HG03342 (cell line): ENCODE measurements at regions not wholly inside any gene's neighbourhood (a gene's known extent, or its start where the extent isn't known, plus 50 kb on each side); places are given as distances from the start of the nearest gene placed in this dataset.

ENCODE experiments used
- ATAC-seq: cut with Tn5 transposase; IDR thresholded peaks from one replicate; pipeline ENCODE4 v1.9.1; 2021; ENCODE audit warnings: mild to moderate bottlenecking, moderate library complexity; ENCODE audit not compliant: unreplicated experiment

DNA sequence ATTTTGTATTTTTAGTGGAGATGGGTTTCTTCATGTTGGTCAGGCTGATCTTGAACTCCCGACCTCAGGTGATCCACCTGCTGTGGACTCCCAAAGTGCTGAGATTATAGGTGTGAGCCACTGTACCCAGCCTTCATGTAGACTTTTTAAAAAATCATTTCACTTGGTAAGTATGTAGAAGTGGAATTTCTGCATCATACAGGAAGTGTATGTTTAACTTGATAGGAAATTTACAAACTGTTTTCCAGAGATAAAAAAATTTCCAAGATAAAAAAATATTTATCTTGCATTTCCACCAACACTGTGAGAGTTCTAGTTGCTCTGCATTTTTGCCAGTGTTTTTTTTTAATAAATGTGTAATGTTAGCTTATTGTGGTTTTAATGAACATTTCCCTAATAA, 155.8 kb downstream of the ZNF608 start:
- ATAC-seq = no peak

DNA sequence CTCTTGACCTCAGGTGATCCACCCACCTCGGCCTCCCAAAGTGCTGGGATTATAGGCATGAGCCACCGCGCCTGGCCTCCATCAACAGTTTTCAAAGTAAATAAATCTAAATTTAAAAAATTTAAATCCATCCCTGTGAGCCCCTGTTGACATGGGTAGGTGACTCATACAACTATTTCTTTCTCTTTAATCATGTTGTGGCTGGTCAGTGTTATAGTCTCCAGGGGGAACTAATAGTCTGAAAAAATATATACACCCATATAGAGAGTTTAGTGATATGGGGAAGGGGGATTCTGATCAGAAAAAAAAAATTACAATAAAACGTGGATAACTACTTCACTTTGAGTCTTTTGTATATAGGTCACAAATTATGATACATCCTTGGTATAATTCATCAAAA, 159.2 kb downstream of the ZNF608 start:
- ATAC-seq = no peak

DNA sequence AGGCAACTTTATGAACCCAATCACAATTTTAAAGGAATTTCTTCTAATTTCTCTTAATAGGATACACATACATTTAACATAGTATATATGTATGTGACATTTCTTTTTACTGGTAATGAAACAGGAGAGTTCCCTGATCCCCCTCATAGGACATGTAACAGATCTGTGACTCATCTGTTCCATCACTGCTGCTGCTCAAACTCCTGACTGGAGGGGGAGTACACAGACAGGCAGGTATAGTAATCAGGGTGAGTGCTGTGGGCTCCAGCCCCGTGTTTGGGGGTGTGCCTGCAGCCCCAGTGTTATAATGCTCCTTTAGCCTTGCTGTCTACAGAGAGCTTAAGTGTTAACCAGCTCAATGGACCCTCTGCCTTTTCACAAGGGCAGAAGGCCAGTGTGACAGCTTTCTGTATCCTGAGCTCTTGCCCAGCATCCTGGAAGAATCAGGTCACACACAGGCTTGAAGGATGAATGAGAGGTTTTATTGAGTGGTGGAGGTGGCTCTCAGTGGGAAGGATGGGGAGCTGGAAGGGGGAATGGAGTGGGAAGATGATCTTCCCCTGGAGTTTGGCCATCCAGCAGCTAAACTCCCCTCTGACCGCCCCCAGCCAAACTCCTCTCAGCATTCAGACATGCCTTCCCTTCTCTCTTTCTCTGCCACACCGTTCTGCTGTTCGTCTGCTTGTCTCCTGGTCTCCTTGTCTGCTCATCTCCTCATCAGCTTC, 161.3 kb downstream of the ZNF608 start:
- no peak for ATAC-seq

DNA sequence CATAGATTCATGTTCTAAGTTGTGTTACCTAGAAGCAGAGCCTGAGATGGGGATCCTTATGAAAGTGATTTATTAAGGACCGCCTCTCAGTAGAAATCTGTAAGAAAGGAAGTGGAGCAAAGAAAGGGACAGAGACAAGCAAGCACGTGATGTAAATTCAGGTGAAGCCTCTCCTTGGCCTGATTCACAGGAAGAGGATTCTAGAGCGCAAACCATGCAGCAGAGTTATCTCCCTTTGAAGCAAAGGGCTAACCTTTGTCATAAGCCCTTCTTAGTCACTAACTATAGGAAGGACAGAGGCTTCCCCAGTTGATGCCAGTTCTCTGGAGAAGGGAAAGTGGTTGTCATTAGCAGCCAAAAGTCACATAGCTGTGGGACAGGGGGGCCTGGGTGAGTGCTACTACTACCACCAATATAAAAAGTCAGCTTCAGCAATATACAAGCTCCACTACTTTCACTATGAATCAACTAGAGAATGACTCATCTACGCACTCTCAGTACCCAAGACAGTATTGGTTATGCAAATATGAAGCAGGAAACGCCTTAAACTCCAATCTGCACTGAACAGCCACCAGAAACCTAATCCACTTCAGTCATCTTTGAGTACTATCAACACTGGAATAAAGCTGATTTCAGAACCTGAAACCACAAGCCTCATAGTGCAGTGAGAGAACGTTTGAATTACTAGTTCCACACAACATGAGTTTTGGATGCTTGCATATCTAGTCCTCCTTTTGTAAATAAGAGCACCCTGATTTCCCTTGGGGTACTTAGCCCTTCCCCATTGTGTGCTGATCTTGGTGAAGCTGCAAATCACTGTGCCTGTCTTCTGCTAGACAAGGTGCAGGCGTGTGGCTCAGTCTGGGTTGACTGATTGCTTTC, 162.7 kb downstream of the ZNF608 start:
- peak; percentile 100 for ATAC-seq

DNA sequence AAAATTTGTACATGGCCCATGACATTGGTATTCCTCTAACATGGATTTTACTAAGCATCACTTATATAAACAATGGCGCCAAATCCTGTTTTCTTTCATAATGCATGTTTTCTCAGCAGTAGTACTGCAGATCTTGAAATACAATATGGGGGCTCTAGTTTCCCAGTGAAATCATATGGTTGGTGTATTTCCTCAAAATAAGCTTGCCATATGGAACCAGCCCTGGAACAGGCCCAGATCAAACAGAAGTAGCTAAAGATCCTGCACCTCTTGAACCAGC, 163.9 kb downstream of the ZNF608 start:
- ATAC-seq = no peak

DNA sequence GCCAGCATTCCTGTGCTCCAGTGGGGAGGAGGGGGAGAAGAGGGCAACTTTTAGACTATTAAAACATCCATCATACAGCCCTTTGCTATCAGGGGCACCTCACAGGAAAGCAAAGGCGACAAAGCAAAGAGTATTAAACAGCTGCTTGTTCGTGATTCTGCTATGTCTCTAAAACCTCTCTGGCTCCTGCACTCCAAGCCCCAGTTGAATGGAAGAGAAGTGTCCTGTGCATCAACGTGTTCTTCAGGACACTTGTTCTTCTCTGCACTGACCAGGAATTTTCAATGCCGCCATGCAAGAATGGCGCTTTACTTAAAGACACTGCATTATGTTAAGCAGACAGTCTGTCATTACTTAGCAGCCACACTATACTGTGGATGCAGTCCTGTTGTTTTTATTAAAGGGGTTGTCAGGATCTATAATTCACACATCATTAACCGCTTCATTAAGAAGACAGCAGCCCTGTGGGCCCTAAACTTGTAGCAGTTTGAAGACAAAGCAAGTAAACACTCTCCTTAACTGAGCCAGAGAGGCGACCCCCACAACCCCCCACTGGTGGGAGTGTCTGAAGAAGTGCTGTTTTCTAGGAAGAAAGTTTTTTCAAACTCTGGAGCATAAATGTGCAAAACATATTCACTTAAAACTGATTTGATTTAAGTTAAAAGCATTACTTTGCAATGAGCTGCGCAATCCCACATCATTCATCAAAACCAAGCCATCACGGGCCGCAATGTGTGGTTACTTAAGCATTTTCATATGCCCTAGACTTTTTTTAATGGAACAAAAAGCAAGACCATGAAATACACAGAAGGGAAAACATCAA, 164.5 kb downstream of the ZNF608 start:
- ATAC-seq = no peak

DNA sequence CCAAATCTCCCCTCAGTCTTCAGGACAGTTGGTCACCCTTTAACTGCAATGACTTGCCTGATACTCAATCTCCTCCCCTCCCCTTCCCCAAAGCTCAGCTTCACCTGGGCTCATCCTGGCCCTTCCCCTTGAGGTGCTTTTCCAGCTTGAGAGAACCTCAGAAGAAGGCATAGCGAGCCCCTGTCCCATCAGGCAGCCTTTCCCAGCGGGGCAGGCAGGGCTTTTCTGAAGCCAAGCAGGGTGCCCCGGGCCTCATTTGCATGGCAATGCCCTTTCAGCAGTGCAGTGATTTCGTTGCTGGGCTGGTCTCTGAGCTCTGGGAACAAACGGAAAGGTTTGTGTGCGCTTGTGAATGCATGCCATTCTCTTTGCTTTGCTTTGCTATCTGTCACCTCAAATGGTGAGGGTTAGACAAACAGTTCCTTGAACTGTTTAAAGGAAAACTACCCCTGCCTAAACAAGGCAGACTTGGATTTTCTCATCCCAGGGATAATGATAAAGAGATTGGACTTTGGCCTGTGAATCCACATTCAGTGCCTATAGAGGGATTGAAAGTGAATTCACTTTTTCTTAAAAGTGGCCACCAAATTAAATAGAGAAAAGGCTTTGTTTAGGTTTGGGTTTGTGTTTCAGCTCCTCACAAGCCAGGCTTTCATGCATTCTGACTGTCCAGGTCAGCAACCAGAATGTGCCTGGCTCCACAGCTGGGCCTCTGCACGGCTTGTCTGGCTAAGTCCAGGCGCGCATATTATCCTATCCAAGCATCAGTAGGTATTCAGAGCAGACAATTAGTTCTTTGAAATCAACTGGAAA, 165.3 kb downstream of the ZNF608 start:
- no peak for ATAC-seq

DNA sequence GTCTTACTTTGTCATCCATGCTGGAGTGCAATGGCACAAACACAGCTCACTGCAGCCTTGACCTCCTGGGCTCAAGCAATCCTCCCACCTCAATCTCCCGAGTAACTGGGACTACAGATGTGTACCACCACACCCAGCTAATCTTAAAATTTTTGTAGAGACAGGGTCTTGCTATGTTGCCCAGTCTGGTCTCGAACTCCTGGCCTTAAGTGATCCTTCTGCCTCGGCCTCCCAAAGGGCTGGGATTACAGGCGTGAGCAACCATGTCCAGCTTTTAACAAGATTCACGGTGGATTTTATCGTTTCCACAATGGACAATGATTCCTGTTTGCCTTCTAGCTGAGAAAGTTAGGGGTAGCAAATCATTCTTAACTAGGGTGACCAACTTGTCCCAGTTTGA, 165.9 kb downstream of the ZNF608 start:
- no peak for ATAC-seq

DNA sequence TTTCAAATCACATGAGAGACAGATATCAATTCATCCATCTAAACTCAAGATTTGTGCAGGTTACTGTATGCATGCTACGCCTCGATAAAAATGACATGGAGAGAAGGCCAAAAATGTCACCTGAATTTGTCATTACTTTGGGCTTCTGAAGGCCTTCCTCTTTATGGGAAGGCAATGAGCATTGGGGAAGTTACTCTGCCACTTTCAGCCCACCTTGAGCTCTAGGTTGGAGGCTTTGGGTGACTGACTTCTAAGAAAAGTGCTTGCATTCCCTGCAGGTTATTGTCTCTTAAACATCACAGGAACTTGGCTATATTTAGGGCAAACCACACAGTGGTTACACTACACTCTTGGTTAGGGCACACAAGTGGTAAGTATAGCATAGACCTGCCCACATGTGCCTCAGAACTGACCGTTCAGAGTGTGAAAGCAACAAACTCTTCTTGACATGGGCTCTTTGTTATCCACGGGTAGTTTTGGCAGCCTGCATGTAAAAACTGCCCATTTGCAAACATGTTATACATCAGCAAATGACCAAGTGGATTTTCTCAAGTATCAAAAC, 169.5 kb downstream of the ZNF608 start:
- ATAC-seq = peak; percentile 73

DNA sequence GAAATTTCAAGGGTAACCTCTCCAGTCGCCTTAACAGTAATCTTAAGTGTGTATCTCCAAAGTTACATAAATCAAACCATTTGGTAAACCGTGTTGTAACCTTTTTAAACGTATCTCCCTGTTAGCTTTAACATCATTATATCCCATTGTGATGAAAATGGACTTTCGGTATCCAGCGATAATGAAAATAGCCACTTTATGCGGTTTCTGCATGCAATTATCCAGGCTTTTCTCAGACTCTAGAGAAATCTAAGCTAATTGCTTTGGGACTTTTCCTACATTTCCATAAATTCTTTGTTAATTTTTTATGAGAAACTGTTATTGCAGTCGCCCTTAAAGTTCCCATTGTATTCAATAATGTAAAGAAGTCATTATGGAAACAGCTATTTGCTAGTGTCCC, 170.7 kb downstream of the ZNF608 start:
- no peak for ATAC-seq

DNA sequence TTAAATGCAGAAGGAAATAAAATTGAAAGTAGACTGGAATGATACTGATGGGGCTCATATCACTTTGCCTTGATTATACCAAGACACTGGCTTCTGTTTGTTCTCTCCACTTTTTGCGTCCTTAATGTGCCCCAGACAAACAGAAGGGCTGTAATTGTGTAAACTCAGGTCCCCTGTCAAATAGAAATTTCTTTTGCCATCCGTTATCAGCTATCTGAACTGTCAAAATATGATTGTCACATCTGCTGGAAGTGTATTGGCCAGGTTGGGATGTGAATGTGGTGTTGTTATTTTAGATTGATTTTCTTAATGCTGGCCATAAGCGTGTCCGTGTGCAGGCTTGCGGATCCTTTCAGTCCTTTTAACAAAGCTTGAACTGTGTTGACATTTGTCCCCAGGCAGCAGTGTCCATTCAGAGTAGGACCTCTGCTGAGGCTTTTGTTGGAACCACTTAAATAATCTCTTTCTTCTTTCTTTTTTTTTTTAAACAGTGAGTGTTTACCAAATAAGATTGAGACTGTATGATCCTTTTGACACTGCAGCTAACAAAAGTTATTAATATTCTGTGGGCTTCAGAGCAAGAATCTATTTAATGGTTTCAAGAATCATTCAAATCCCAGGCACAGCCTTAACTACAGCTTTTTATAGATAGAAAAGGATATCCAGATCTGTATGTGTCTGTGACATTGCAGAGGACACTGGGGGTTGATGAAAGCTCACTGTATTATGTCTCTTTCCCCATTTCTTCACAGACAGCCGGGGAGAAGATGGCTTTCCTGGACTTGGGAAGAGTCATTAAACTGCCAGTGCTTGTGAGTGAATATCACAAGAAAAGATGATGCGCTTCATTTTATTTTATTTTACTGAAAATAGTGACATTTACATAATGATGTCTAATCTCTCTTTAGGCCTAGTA, 171.7 kb downstream of the ZNF608 start:
- ATAC-seq = no peak

DNA sequence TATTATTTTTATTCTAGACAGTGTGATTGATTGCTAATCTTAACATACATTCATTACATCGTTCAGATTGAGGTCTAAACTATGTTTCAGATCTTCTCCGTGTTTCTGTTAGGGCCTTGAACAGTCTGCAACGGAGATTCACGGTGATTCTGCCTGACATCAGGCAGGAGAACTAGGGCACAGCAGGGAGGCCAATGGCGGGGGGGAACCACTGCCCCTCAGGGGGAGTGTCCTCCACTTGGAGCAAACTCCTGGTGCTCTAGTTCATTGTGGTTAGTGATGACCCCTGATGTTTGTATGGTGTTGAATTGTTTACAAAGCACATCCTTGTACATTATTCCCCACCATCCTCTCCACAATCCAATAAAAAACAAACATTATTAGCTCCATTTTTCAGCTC, 173.5 kb downstream of the ZNF608 start:
- no peak for ATAC-seq

DNA sequence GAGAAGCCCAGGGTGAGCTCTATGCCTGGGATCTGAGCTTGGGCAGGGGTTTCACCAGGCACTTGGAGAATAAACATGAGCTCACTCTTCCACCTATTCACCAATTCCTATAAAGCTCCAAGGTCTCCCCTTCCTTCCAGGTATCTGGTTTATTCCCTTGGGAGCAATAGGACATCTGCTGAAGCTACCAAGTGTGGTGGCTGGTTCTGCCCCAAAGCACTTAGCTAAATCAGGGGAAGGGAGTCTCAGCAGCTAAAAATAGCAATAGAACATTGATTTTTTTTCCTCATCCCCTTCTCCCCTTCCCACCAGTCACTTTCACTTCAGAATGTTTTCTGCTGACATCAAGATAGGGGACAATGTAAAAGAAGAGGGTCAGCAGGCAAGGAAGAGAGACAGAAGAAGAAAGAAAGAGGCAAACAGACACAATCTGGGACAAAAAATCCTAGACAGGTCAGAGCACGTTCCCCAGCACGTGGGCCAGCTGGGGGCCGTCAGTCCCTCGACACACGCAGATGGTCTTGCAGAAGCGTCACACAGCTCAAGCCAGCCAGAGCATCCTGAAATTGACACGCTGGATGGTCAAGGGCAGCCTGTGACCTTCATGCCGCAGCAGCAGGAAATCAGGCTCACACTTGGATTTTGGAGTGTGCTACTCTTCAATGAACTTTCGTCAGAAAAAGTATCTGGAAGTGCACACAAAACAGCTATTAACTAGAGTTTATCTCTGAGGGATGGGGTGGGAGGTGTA, 176.0 kb downstream of the ZNF608 start:
- no peak for ATAC-seq

DNA sequence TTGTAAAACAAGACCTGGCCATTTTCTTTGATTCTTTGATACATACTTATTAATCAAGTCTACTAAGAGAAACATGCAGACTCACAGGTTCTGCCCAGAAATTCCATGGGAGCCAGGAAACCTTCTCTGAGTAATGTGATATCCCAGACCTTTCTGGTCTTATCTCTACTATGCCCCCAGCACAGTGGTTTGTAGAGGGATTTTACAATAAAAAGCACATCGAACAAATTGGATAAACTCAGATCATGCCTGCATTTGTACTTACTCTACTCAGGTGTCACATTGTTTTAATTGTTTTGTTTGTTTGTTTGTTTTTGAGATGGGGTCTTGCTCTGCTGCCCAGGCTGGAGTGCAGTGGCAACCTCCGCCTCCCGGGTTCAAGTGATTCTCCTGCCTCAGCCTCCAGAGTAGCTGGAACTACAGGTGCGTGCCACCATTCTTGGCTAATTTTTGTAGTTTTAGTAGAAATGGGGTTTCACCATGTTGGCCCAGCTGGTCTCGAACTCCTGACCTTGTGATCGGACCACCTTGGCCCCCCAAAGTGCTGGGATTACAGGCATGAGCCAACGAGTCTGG, 179.5 kb downstream of the ZNF608 start:
- no peak for ATAC-seq

DNA sequence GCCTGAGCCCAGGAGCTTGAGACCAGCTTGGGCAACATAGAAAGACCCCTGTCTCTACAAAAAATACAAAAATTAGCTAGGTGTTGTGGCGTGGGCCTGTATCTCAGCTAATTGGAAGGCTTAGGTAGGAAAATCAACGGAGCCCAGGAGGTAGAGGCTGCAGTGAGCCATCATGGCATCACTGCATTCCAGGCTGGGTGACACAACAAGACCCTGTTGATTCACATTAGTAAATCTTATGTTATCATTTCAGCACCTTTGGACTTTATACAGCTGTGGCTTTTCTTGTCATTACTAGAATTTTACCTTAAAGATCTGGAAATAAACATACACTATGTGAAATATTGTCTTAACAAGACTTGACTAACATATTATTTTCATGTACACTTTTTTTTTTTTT, 185.0 kb downstream of the ZNF608 start:
- no peak for ATAC-seq

DNA sequence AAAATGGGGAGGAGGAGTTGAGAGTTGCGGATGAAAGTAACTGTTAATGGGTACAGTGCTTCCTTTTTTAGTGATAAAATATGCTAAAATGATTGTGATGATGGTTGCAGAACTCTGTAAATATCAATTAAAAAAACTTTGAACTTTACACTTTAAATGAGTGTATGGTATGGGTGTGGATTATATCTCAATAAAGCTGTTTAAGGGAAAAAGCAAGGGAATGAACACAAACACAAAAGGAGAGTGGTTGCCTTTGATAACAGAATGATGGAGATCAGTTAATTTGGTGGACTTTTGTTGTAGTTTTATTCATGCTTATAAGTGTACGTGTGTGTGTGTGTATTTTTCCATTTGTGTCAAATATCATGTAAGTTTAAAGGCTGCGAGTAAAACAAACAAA, 186.1 kb downstream of the ZNF608 start:
- ATAC-seq = no peak

DNA sequence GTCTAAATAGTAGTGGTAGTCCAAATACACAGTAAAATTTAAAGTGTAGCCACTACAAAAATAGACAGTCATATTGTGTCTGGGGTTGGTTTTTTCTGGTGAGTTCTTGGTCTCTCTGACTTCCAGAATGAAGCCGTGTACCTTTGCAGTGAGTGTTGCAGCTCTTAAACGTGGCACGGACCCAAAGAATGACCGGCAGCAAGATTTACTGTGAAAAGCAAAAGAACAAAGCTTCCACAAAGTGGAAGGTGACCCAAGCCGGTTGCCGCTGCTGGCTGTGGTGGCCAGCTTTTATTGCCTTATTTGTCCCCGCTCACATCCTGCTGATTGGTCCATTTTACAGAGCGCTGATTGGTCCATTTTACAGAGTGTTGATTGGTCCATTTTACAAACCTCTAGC, 188.7 kb downstream of the ZNF608 start:
- no peak for ATAC-seq

DNA sequence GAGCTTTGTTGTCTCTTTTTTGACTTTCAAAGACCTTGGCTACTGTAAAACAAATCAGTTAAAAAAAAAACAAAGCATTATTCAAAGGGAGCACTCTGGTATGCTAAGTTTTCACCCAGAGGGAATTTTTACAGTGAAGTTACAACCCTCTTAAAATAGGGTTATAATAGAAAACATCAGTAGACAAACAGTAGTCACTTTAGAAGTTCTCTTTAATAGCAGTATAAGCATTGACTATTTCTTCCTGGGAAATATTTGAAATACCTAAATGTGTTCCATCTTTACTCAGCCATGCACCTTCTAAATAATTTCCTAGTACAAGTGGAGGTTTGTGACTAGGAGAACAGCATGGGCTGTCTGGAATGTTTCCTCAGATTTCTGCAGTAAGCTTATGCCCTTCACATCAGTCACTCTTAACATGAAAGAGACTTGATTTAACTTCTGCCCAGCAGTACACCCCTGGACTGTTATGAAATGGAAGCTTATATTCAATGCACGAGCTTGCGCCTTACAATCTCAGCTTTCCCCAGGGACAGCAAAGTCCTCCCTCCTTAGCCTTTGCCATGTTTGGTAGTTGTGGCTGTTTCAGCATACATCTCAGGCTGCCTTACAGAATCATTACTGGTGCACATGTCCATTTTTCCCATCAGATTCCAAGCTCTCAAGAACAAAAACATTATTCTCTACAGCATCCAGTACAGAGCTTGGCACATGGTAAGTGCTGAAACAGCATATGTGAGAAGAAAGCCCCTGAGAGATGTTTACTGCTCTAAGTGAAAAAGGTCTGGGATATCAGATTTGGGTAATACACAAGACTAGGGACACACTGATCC, 191.5 kb downstream of the ZNF608 start:
- ATAC-seq = no peak
